Colonic mucosa (tissue), 4 donors: ENCODE measurements at regions not wholly inside any gene's neighbourhood (a gene's known extent, or its start where the extent isn't known, plus 50 kb on each side); places are given as distances from the start of the nearest gene placed in this dataset.

ENCODE experiments used
- DNase-seq: peaks from one replicate; pipeline ENCODE4 v3.0.0-alpha.2; 2020
- H3K27ac ChIP-seq: fragments of 200-600 bp; one replicate; pipeline ENCODE4 v1.8.0; 2021
- H3K27me3 ChIP-seq: fragments of 200-600 bp; one replicate; pipeline ENCODE4 v1.8.0; 2021
- H3K36me3 ChIP-seq: fragments of 200-600 bp; one replicate; pipeline ENCODE4 v1.8.0; 2021
- H3K4me1 ChIP-seq: fragments of 200-600 bp; one replicate; pipeline ENCODE4 v1.8.0; 2021; ENCODE audit warnings: mild to moderate bottlenecking
- H3K4me3 ChIP-seq: fragments of 200-600 bp; one replicate; pipeline ENCODE4 v1.8.0; 2021
- H3K9ac ChIP-seq, 2 donors: one replicate each; pipeline ENCODE4 v1.7.0; 2013; ENCODE audit warnings: control low read depth in 2 of 2, low read depth in 2 of 2, low read length in 2 of 2
- H3K9me3 ChIP-seq: fragments of 200-600 bp; one replicate; pipeline ENCODE4 v1.8.0; 2021
- CTCF ChIP-seq: fragments of 200-600 bp; IDR thresholded peaks from one replicate; pipeline ENCODE4 v1.8.0; 2022; ENCODE audit warnings: antibody characterized with exemption, mild to moderate bottlenecking
- intact Hi-C: fragments of 100-400 bp; cut with DNase I; formaldehyde crosslinking; loops from one replicate; pipeline ENCODE4 v1.14.1; 2022
- donor health status: healthy.
- donor health status: DM: no; HTN: no; CAD: no.
- donor health status: DM: no; HTN: no; CAD: no.

GRCh38 chr16:85213926-85214675 is 101.8 kb upstream of the CIBAR2 start:
- no peak overlapping the region for H3K27ac ChIP-seq
- H3K4me3 ChIP-seq = no peak overlapping the region
- no peak for DNase-seq
- no peak overlapping the region for H3K9ac ChIP-seq
- H3K9me3 ChIP-seq = no peaks in the 10 kb centered on the region
- no peak for TF ChIP-seq CTCF
- no peaks in the 10 kb centered on the region for H3K27me3 ChIP-seq
- no peaks in the 10 kb centered on the region for H3K4me1 ChIP-seq
- intact Hi-C loops = no loop called here
- no peaks in the 10 kb centered on the region for H3K36me3 ChIP-seq

- Histone ChIP-seq H3K27ac (no peak overlapping the region), H3K27me3 (no peaks in the 10 kb centered on the region), H3K4me3 (no peak overlapping the region), H3K9me3 (no peaks in the 10 kb centered on the region), H3K36me3 (no peaks in the 10 kb centered on the region), H3K4me1 (no peaks in the 10 kb centered on the region), H3K9ac (no peak overlapping the region)
- no peak for DNase-seq
- TF ChIP-seq CTCF = no peak
- intact Hi-C loops = no loop called here
These were observed 103.3 kb upstream of the CIBAR2 start for GRCh38 chr16:85215478-85216118.

GRCh38 chr16:85216522-85217375 is 104.5 kb upstream of the CIBAR2 start:
- H3K9ac ChIP-seq = no peak overlapping the region
- no peak overlapping the region for H3K4me3 ChIP-seq
- no peaks in the 10 kb centered on the region for H3K36me3 ChIP-seq
- H3K27me3 ChIP-seq = no peaks in the 10 kb centered on the region
- no peak overlapping the region for H3K27ac ChIP-seq
- no peak for DNase-seq
- no peak for TF ChIP-seq CTCF
- intact Hi-C loops = no loop called here
- H3K9me3 ChIP-seq = no peaks in the 10 kb centered on the region
- no peaks in the 10 kb centered on the region for H3K4me1 ChIP-seq

- Histone ChIP-seq H3K27ac (no peak overlapping the region), H3K36me3 (no peaks in the 10 kb centered on the region), H3K9me3 (no peaks in the 10 kb centered on the region), H3K27me3 (no peaks in the 10 kb centered on the region), H3K4me1 (no peaks in the 10 kb centered on the region), H3K9ac (peak overlapping the region in 1 of 2 donors; percentile 24), H3K4me3 (peak overlapping the region; percentile 20)
- TF ChIP-seq CTCF = no peak
- intact Hi-C loops = no loop called here
- DNase-seq = peak; percentile 75
These were observed 108.0 kb upstream of the CIBAR2 start for GRCh38 chr16:85220125-85220839.
